ENCODE measurements at regions not wholly inside any gene's neighbourhood (a gene's known extent, or its start where the extent isn't known, plus 50 kb on each side); places are given as distances from the start of the nearest gene placed in this dataset.

- intact Hi-C loops (cut with DNase I), result no loop called here
- H3K4me3 ChIP-seq (ENCODE audit: low read length), result no peak overlapping the region
- ATAC-seq, result no peak
- peak in 2 of 3 donors; percentile 55 to 56 for DNase-seq
- no peaks in the 10 kb centered on the region for H3K4me1 ChIP-seq (ENCODE audit: control insufficient read depth, insufficient read depth, low read length)
- no peaks in the 10 kb centered on the region for H3K27me3 ChIP-seq (ENCODE audit: control insufficient read depth, insufficient read depth)
- no peaks in the 10 kb centered on the region for H3K9me3 ChIP-seq (ENCODE audit: control insufficient read depth, low read length)
- no peak overlapping the region for H3K27ac ChIP-seq (ENCODE audit: low read length)
- WGBS, result 52% methylated on average over 5 of the region's 5 CpGs
Observed at GRCh38 chr4:100778431-100778830, 260.6 kb upstream of the EMCN start.

- 42% methylated on average over 1 of the region's 1 CpG for WGBS
- no peaks in the 10 kb centered on the region for H3K27me3 ChIP-seq (ENCODE audit: control insufficient read depth, insufficient read depth)
- intact Hi-C loops (cut with DNase I), result no loop called here
- H3K4me3 ChIP-seq (ENCODE audit: low read length), result no peak overlapping the region
- H3K9me3 ChIP-seq (ENCODE audit: control insufficient read depth, low read length), result no peaks in the 10 kb centered on the region
- ATAC-seq, result no peak
- H3K4me1 ChIP-seq (ENCODE audit: control insufficient read depth, insufficient read depth, low read length), result no peaks in the 10 kb centered on the region
- DNase-seq, result no peak
- H3K27ac ChIP-seq (ENCODE audit: low read length), result no peak overlapping the region
Observed at GRCh38 chr4:100762738-100763137, 244.9 kb upstream of the EMCN start.

- Histone ChIP-seq H3K9me3 (ENCODE audit: control insufficient read depth, low read length) (no peaks in the 10 kb centered on the region), H3K4me1 (ENCODE audit: control insufficient read depth, insufficient read depth, low read length) (no peaks in the 10 kb centered on the region), H3K27ac (ENCODE audit: low read length) (no peak overlapping the region), H3K27me3 (ENCODE audit: control insufficient read depth, insufficient read depth) (no peaks in the 10 kb centered on the region), H3K4me3 (ENCODE audit: low read length) (no peak overlapping the region)
- no peak for DNase-seq
- no peak for ATAC-seq
- intact Hi-C loops (cut with DNase I), result no loop called here
- WGBS, result 89% methylated on average over 1 of the region's 1 CpG
Observed at GRCh38 chr4:100754751-100755150, 236.9 kb upstream of the EMCN start.

- no peaks in the 10 kb centered on the region for H3K9me3 ChIP-seq (ENCODE audit: control insufficient read depth, low read length)
- ATAC-seq (no peak), DNase-seq (no peak)
- H3K4me1 ChIP-seq (ENCODE audit: control insufficient read depth, insufficient read depth, low read length), result no peaks in the 10 kb centered on the region
- no peak overlapping the region for H3K27ac ChIP-seq (ENCODE audit: low read length)
- intact Hi-C loops (cut with DNase I), result loop anchor here in 1 of 4 donors (10.0 kb wide), 1 partner anchor 651 kb away; no protein-coding TSS in a partner anchor
- no peaks in the 10 kb centered on the region for H3K27me3 ChIP-seq (ENCODE audit: control insufficient read depth, insufficient read depth)
- no peak overlapping the region for H3K4me3 ChIP-seq (ENCODE audit: low read length)
Observed at GRCh38 chr4:100746141-100746739, 228.4 kb upstream of the EMCN start.

- DNase-seq (no peak), ATAC-seq (no peak)
- Histone ChIP-seq H3K9me3 (ENCODE audit: control insufficient read depth, low read length) (no peaks in the 10 kb centered on the region), H3K27me3 (ENCODE audit: control insufficient read depth, insufficient read depth) (no peaks in the 10 kb centered on the region), H3K4me1 (ENCODE audit: control insufficient read depth, insufficient read depth, low read length) (no peaks in the 10 kb centered on the region), H3K27ac (ENCODE audit: low read length) (no peak overlapping the region), H3K4me3 (ENCODE audit: low read length) (no peak overlapping the region)
- 39% methylated on average over 4 of the region's 4 CpGs for WGBS
- intact Hi-C loops (cut with DNase I), result loop anchor here in 1 of 4 donors (10.0 kb wide), 1 partner anchor 647 kb away; no protein-coding TSS in a partner anchor
Observed at GRCh38 chr4:100742045-100742444, 224.2 kb upstream of the EMCN start.

- WGBS, result 61% methylated on average over 2 of the region's 2 CpGs
- no peaks in the 10 kb centered on the region for H3K9me3 ChIP-seq (ENCODE audit: control insufficient read depth, low read length)
- H3K4me3 ChIP-seq (ENCODE audit: low read length), result no peak overlapping the region
Observed at GRCh38 chr4:100739426-100739825, 221.6 kb upstream of the EMCN start.

GRCh38 chr4:100738196-100739165, 220.7 kb upstream of the EMCN start:
- Histone ChIP-seq H3K4me3 (ENCODE audit: low read length) (no peak overlapping the region), H3K27ac (ENCODE audit: low read length) (no peak overlapping the region), H3K9me3 (ENCODE audit: control insufficient read depth, low read length) (no peaks in the 10 kb centered on the region), H3K4me1 (ENCODE audit: control insufficient read depth, insufficient read depth, low read length) (no peaks in the 10 kb centered on the region), H3K27me3 (ENCODE audit: control insufficient read depth, insufficient read depth) (no peaks in the 10 kb centered on the region)
- DNase-seq (peak in 2 of 3 donors; percentile 30 to 32), ATAC-seq (peak; percentile 85 to 95)
- WGBS, result 77% methylated on average over 7 of the region's 7 CpGs
- intact Hi-C loops (cut with DNase I), result loop anchor here in 2 of 4 donors (5.0 to 10.0 kb wide), 3 partner anchors 221 to 316 kb away; partner anchors contain the start of gene EMCN (in 1 of the 2)

More at GRCh38 chr4:100739426-100739825, 221.6 kb upstream of the EMCN start:
- no peaks in the 10 kb centered on the region for H3K4me1 ChIP-seq (ENCODE audit: control insufficient read depth, insufficient read depth, low read length)
- intact Hi-C loops (cut with DNase I), result loop anchor here in 2 of 4 donors (5.0 to 10.0 kb wide), 3 partner anchors 222 to 317 kb away; partner anchors contain the start of gene EMCN (in 1 of the 2)
- ATAC-seq (no peak), DNase-seq (no peak)
- no peak overlapping the region for H3K27ac ChIP-seq (ENCODE audit: low read length)
- no peaks in the 10 kb centered on the region for H3K27me3 ChIP-seq (ENCODE audit: control insufficient read depth, insufficient read depth)

GRCh38 chr4:100736641-100737451, 219.0 kb upstream of the EMCN start:
- intact Hi-C loops (cut with DNase I), result loop anchor here in 2 of 4 donors (5.0 to 10.0 kb wide), 3 partner anchors 220 to 315 kb away; partner anchors contain the start of gene EMCN (in 1 of the 2)
- no peaks in the 10 kb centered on the region for H3K9me3 ChIP-seq (ENCODE audit: control insufficient read depth, low read length)
- no peak for DNase-seq
- WGBS, result 35% methylated on average over 2 of the region's 2 CpGs
- H3K4me1 ChIP-seq (ENCODE audit: control insufficient read depth, insufficient read depth, low read length), result no peaks in the 10 kb centered on the region
- ATAC-seq, result peak; percentile 80 to 93
- no peak overlapping the region for H3K27ac ChIP-seq (ENCODE audit: low read length)
- H3K27me3 ChIP-seq (ENCODE audit: control insufficient read depth, insufficient read depth), result no peaks in the 10 kb centered on the region
- H3K4me3 ChIP-seq (ENCODE audit: low read length), result no peak overlapping the region

- Histone ChIP-seq H3K27me3 (ENCODE audit: control insufficient read depth, insufficient read depth) (no peaks in the 10 kb centered on the region), H3K27ac (ENCODE audit: low read length) (no peak overlapping the region), H3K9me3 (ENCODE audit: control insufficient read depth, low read length) (no peaks in the 10 kb centered on the region), H3K4me3 (ENCODE audit: low read length) (no peak overlapping the region), H3K4me1 (ENCODE audit: control insufficient read depth, insufficient read depth, low read length) (no peaks in the 10 kb centered on the region)
- 76% methylated on average over 4 of the region's 4 CpGs for WGBS
- no peak for DNase-seq
- ATAC-seq, result no peak
- intact Hi-C loops (cut with DNase I), result no loop called here
Observed at GRCh38 chr4:100728861-100729260, 211.0 kb upstream of the EMCN start.

- intact Hi-C loops (cut with DNase I), result no loop called here
- ATAC-seq (no peak), DNase-seq (no peak)
- no peak overlapping the region for H3K27ac ChIP-seq (ENCODE audit: low read length)
- no peak overlapping the region for H3K4me3 ChIP-seq (ENCODE audit: low read length)
- 80% methylated on average over 3 of the region's 3 CpGs for WGBS
- H3K27me3 ChIP-seq (ENCODE audit: control insufficient read depth, insufficient read depth), result no peaks in the 10 kb centered on the region
- no peaks in the 10 kb centered on the region for H3K4me1 ChIP-seq (ENCODE audit: control insufficient read depth, insufficient read depth, low read length)
- H3K9me3 ChIP-seq (ENCODE audit: control insufficient read depth, low read length), result no peaks in the 10 kb centered on the region
Observed at GRCh38 chr4:100722866-100723459, 205.1 kb upstream of the EMCN start.
